ENCODE measurements at regions not wholly inside any gene's neighbourhood (a gene's known extent, or its start where the extent isn't known, plus 50 kb on each side); places are given as distances from the start of the nearest gene placed in this dataset.

DNA sequence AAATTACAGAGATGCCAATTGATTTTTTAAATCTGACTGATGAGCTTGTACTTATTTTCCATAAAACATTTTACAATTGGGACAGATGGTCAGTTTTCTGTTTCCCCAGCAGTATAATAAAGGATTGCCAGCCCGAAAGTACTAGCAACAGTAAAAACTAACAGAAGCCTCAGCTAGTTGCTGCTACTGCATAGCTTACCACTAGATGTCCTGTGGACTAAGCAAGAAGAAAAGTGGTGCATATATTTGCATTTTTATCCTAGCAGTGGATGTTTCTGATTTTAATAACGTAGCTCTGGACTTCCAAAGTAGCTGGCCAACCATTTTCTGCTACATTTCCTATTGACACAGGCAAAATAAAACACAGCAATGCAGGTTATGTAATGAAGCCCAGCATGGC, 241.5 kb downstream of the BARHL2 start:
- Histone ChIP-seq H3K27ac (no peak overlapping the region), H3K9me3 (no peaks in the 10 kb centered on the region), H3K36me3 (no peaks in the 10 kb centered on the region), H3K4me3 (no peak overlapping the region), H3K4me1 (no peaks in the 10 kb centered on the region), H3K27me3 (no peaks in the 10 kb centered on the region)
- WGBS, 2 donors = 25 to 47% methylated on average over 2 of the region's 2 CpGs
- TF ChIP-seq, protein P1, sequence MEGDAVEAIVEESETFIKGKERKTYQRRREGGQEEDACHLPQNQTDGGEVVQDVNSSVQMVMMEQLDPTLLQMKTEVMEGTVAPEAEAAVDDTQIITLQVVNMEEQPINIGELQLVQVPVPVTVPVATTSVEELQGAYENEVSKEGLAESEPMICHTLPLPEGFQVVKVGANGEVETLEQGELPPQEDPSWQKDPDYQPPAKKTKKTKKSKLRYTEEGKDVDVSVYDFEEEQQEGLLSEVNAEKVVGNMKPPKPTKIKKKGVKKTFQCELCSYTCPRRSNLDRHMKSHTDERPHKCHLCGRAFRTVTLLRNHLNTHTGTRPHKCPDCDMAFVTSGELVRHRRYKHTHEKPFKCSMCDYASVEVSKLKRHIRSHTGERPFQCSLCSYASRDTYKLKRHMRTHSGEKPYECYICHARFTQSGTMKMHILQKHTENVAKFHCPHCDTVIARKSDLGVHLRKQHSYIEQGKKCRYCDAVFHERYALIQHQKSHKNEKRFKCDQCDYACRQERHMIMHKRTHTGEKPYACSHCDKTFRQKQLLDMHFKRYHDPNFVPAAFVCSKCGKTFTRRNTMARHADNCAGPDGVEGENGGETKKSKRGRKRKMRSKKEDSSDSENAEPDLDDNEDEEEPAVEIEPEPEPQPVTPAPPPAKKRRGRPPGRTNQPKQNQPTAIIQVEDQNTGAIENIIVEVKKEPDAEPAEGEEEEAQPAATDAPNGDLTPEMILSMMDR (IDR thresholded peaks at IDR 0.05) = no peak
- no peak for TF ChIP-seq EP300 (IDR thresholded peaks at IDR 0.05)
- no peak for TF ChIP-seq POLR2AphosphoS5 (IDR thresholded peaks at IDR 0.05)
- TF ChIP-seq POLR2A (IDR thresholded peaks at IDR 0.05) = no peak
- DNase-seq = no peak
- intact Hi-C loops (cut with DNase I) = no loop called here

DNA sequence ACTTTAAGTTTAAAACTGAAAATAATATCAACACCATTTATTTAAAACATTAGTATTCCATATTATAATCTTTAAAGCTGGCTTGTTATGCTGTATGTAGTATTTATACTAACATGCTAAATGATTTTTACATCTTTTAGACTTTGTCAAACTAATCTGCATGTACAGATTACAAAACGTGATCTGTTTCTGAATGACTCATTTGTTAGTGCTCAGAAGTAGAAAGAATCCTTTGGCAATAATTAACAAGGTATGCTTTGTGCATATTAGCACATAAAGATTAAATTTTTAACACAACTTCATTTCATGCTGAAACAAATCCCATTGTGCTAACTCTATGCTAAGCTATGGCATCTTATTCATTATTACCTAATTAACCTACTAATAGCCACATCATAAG, 242.4 kb downstream of the BARHL2 start:
- Histone ChIP-seq H3K4me1 (no peaks in the 10 kb centered on the region), H3K9me3 (no peaks in the 10 kb centered on the region), H3K27me3 (no peaks in the 10 kb centered on the region), H3K27ac (no peak overlapping the region), H3K36me3 (no peaks in the 10 kb centered on the region), H3K4me3 (no peak overlapping the region)
- no peak for DNase-seq
- 16 to 54% methylated on average over 1 of the region's 1 CpG for WGBS, 2 donors
- TF ChIP-seq POLR2A (IDR thresholded peaks at IDR 0.05) (no peak), POLR2AphosphoS5 (IDR thresholded peaks at IDR 0.05) (no peak), EP300 (IDR thresholded peaks at IDR 0.05) (no peak)
- TF ChIP-seq, protein P1 (IDR thresholded peaks at IDR 0.05) = no peak
- intact Hi-C loops (cut with DNase I) = no loop called here

DNA sequence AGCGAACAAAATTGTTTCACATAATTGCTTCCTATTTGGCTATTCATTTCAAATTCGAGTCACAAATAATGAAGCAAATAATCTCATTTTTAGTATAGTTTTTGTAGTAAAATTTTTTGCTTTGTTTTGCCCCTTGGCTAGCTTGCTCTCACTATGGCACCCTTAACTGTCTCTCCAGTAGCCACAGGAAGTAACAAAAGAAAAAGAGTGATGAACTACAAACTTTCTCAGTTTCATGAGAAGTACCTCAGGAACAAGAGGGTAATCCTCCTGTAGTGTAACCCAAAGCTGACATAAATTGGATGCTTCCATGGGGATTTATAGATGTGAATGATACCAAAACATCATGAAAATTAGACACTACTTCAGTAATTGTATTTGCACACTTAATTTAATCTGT, 242.9 kb downstream of the BARHL2 start:
- Histone ChIP-seq H3K4me1 (no peaks in the 10 kb centered on the region), H3K4me3 (no peak overlapping the region), H3K36me3 (no peaks in the 10 kb centered on the region), H3K27me3 (no peaks in the 10 kb centered on the region), H3K27ac (no peak overlapping the region), H3K9me3 (no peaks in the 10 kb centered on the region)
- no peak for DNase-seq
- TF ChIP-seq, protein P1 (IDR thresholded peaks at IDR 0.05) = no peak
- TF ChIP-seq EP300 (IDR thresholded peaks at IDR 0.05) = no peak
- no peak for TF ChIP-seq POLR2AphosphoS5 (IDR thresholded peaks at IDR 0.05)
- TF ChIP-seq POLR2A (IDR thresholded peaks at IDR 0.05) = no peak
- intact Hi-C loops (cut with DNase I) = no loop called here
- 80 to 89% methylated on average over 2 of the region's 2 CpGs for WGBS, 2 donors

DNA sequence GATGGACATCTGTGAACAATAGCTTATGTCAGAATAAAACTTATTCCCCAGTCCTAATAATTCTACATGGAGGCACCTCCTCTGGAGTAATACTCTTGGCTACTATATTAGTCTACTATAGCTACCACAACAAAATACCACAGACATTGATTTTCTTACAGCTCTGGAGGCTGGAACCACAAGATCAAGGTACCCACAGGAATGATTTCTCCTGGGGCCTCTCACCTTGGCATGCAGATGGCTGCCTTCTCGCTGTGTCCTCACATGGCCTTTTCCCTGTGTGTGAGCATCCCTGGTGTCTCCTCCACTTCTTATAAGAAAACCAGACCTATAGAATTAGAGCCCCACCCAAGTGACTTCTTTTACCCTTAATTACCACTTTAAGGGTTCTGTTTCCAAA, 244.3 kb downstream of the BARHL2 start:
- H3K27me3 ChIP-seq = no peaks in the 10 kb centered on the region
- no peaks in the 10 kb centered on the region for H3K9me3 ChIP-seq
- WGBS, 2 donors = 95 to 96% methylated on average over 1 of the region's 1 CpG
- no peaks in the 10 kb centered on the region for H3K4me1 ChIP-seq
- H3K27ac ChIP-seq = no peak overlapping the region
- DNase-seq = no peak
- no peak for TF ChIP-seq EP300 (IDR thresholded peaks at IDR 0.05)
- TF ChIP-seq, protein P1 (IDR thresholded peaks at IDR 0.05) = no peak
- no peak for TF ChIP-seq POLR2AphosphoS5 (IDR thresholded peaks at IDR 0.05)
- TF ChIP-seq POLR2A (IDR thresholded peaks at IDR 0.05) = no peak
- no peaks in the 10 kb centered on the region for H3K36me3 ChIP-seq
- intact Hi-C loops (cut with DNase I) = no loop called here
- H3K4me3 ChIP-seq = no peak overlapping the region

DNA sequence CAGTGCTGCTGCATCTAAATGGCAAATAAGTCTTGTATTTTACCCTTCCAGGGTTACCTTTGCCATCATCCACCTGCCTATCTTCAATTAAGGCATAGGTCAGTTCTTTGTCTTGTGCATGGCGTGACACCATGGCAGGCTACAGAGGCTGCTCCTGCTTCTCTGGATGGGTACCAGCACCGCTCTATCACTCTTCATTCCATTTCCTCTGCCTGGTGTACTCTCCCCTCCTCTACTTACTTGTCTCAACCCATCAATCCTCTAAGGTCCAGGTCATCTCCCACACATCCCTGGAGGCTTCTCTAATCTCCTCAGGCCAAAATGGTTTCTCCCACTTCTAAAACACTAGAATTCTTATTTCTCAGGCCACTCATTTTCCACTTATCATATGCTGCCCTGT, 257.5 kb downstream of the BARHL2 start:
- intact Hi-C loops (cut with DNase I) = no loop called here
- DNase-seq = no peak
- WGBS, 2 donors = 94 to 96% methylated on average over 2 of the region's 2 CpGs
- H3K36me3 ChIP-seq = no peaks in the 10 kb centered on the region
- no peak overlapping the region for H3K4me3 ChIP-seq
- no peaks in the 10 kb centered on the region for H3K27me3 ChIP-seq
- H3K27ac ChIP-seq = no peak overlapping the region
- H3K4me1 ChIP-seq = no peaks in the 10 kb centered on the region
- TF ChIP-seq POLR2A (IDR thresholded peaks at IDR 0.05) (no peak), EP300 (IDR thresholded peaks at IDR 0.05) (no peak), POLR2AphosphoS5 (IDR thresholded peaks at IDR 0.05) (no peak)
- TF ChIP-seq, protein P1 (IDR thresholded peaks at IDR 0.05) = no peak
- H3K9me3 ChIP-seq = no peaks in the 10 kb centered on the region

Measured in sigmoid colon (tissue), 6 donors.